HepG2 (cell line): ENCODE measurements at regions not wholly inside any gene's neighbourhood (a gene's known extent, or its start where the extent isn't known, plus 50 kb on each side); places are given as distances from the start of the nearest gene placed in this dataset.

Source experiments
- ATAC-seq: fragments of 200-7000 bp; cut with Tn5 transposase; 3 replicates; pipeline ENCODE4 v1.9.1; 2020; ENCODE audit warnings: mild to moderate bottlenecking, moderate library complexity
- BruUV-seq: library from RNA; stranded (reverse); fragments of 400-500 nt; replicated peaks from 2 replicates; lab custom pipeline; 2021; lab: Mats Ljungman, UMichigan
- CTCF ChIA-PET: fragments of 300-600 bp; formaldehyde crosslinking; extraction: SDS; loops from one replicate; lab custom pipeline; 2021; ENCODE audit warnings: low total read pairs, inconsistent platforms, low intra/inter-chr PET ratio; lab: Yijun Ruan, JAX
- POLR2A ChIA-PET: fragments of 350-600 bp; sonication (Branson Sonifier 250); formaldehyde crosslinking; loops from one replicate; lab custom pipeline; 2020; ENCODE audit warnings: antibody characterized with exemption, inconsistent platforms; lab: Yijun Ruan, JAX
- DNase-seq: peaks from one replicate; pipeline ENCODE4 v3.0.0-alpha.2; 2015; ENCODE audit warnings: low spot score
- FAIRE-seq: peaks from 3 replicates; lab custom pipeline; 2011; peaks lifted over from hg19 to GRCh38; lab: Jason Lieb, UNC
- H2AFZ ChIP-seq: one replicate; pipeline ENCODE4 v1.6.1; 2011; ENCODE audit warnings: low read length, inconsistent platforms
- H3K27ac ChIP-seq: fragments of 300-600 bp; 3 replicates; pipeline ENCODE4 v1.8.0; 2011; ENCODE audit warnings: mixed run types, mild to moderate bottlenecking, mixed read lengths, low read length, inconsistent platforms; ENCODE audit not compliant: insufficient read depth; ENCODE audit errors: extremely low read length
- H3K27me3 ChIP-seq, 2 experiments: fragments of 200-600 bp in 1 of 2; 2 replicates in 1 of 2; 3 replicates in 1 of 2; pipeline versions ENCODE4 v1.6.0 to v1.8.0; 2011; ENCODE audit warnings: low read length in 2 of 2, mild to moderate bottlenecking in 2 of 2, moderate library complexity in 2 of 2, inconsistent platforms in 1 of 2; ENCODE audit not compliant: insufficient read depth in 2 of 2, control insufficient read depth in 1 of 2
- H3K36me3 ChIP-seq, 2 experiments: fragments of 200-600 bp in 1 of 2; replicated peaks in 1 of 2; 2 replicates in 1 of 2; 3 replicates in 1 of 2; pipeline versions ENCODE4 v1.5.1 to v1.8.0; 2011; ENCODE audit warnings: low read length in 2 of 2, inconsistent platforms in 1 of 2; ENCODE audit not compliant: insufficient read depth in 2 of 2, control insufficient read depth in 1 of 2
- H3K4me1 ChIP-seq: 2 replicates; pipeline ENCODE4 v1.5.1; 2012; ENCODE audit warnings: low read length, inconsistent platforms; ENCODE audit not compliant: insufficient read depth
- H3K4me2 ChIP-seq: 2 replicates; pipeline ENCODE4 v1.6.0; 2011; ENCODE audit warnings: low read depth, low read length, inconsistent platforms
- H3K4me3 ChIP-seq, 3 experiments: fragments of 200-600 bp in 1 of 3; sonication (generic), shearing (Covaris generic) in 1 of 3; replicated peaks in 1 of 3; 2 replicates each; pipeline ENCODE4 v1.5.1; 2011 to 2016; ENCODE audit warnings: low read length in 3 of 3, inconsistent platforms in 2 of 3, low read depth in 2 of 3, mild to moderate bottlenecking in 2 of 3, control low read depth in 1 of 3, mixed read lengths in 1 of 3; ENCODE audit not compliant: insufficient read depth in 1 of 3
- H3K79me2 ChIP-seq: one replicate; pipeline ENCODE4 v1.6.1; 2011; ENCODE audit warnings: low read length, inconsistent platforms; ENCODE audit not compliant: insufficient read depth
- H3K9ac ChIP-seq: 2 replicates; pipeline ENCODE4 v1.6.0; 2011; ENCODE audit warnings: mild to moderate bottlenecking, low read depth, low read length, inconsistent platforms; ENCODE audit not compliant: insufficient read depth
- H3K9me3 ChIP-seq: 2 replicates; pipeline ENCODE4 v1.5.1; 2012; ENCODE audit warnings: mild to moderate bottlenecking, low read length
- H4K20me1 ChIP-seq: 2 replicates; pipeline ENCODE4 v1.6.0; 2011; ENCODE audit warnings: inconsistent platforms, mild to moderate bottlenecking, low read length, moderate library complexity; ENCODE audit not compliant: insufficient read depth
- BCL3 ChIP-seq: sonication (generic); formaldehyde crosslinking; IDR thresholded peaks from 2 replicates; pipeline ENCODE4 v1.5.1; 2020; ENCODE audit warnings: mild to moderate bottlenecking, missing genetic modification reagents, moderate library complexity
- CHD2 ChIP-seq: IDR thresholded peaks from 2 replicates; pipeline ENCODE4 v1.6.1; 2011; ENCODE audit warnings: low read depth, low read length, improper control_type of control experiment
- CREM ChIP-seq, 2 experiments: sonication (generic) in 1 of 2; formaldehyde crosslinking in 1 of 2; IDR thresholded peaks; 2 replicates each; pipeline versions ENCODE4 v1.4.0 to v1.6.1; 2016 to 2020; ENCODE audit warnings: antibody characterized with exemption in 1 of 2, mild to moderate bottlenecking in 1 of 2, missing genetic modification reagents in 1 of 2
- HNF4G ChIP-seq, 2 experiments: sonication (generic) in 1 of 2; formaldehyde crosslinking in 1 of 2; IDR thresholded peaks; 2 replicates each; pipeline versions ENCODE4 v1.4.0 to v1.6.1; 2011 to 2020; ENCODE audit warnings: borderline replicate concordance in 2 of 2, low read depth in 2 of 2, mild to moderate bottlenecking in 2 of 2, low read length in 1 of 2, missing genetic modification reagents in 1 of 2, moderate library complexity in 1 of 2
- HOMEZ ChIP-seq: IDR thresholded peaks from 2 replicates; pipeline ENCODE4 v1.6.1; 2016; ENCODE audit warnings: low read depth
- MAFF ChIP-seq: IDR thresholded peaks from 2 replicates; pipeline ENCODE4 v1.6.1; 2011; ENCODE audit warnings: low read depth, low read length, improper control_type of control experiment
- MAFK ChIP-seq, 2 experiments: IDR thresholded peaks in 1 of 2; conservative IDR thresholded peaks in 1 of 2; 2 replicates each; pipeline ENCODE4 v1.6.1; 2011; ENCODE audit warnings: improper control_type of control experiment in 2 of 2, low read length in 2 of 2
- POLR2A ChIP-seq, 2 experiments: IDR thresholded peaks; 2 replicates each; pipeline ENCODE4 v1.6.1; 2011; ENCODE audit warnings: low read depth in 2 of 2, low read length in 2 of 2, mild to moderate bottlenecking in 1 of 2, moderate library complexity in 1 of 2; ENCODE audit not compliant: insufficient read depth in 1 of 2
- RFXAP ChIP-seq: sonication (generic); formaldehyde crosslinking; IDR thresholded peaks from 2 replicates; pipeline ENCODE4 v1.4.0; 2020; ENCODE audit warnings: missing genetic modification reagents, borderline replicate concordance
- TP53 ChIP-seq: sonication (generic); formaldehyde crosslinking; conservative IDR thresholded peaks from 2 replicates; pipeline ENCODE4 v1.4.0; 2020; ENCODE audit warnings: missing genetic modification reagents
- ZNF205 ChIP-seq: IDR thresholded peaks from 2 replicates; pipeline ENCODE4 v1.6.1; 2018; ENCODE audit warnings: missing biosample characterization, missing genetic modification reagents
- ZNF773 ChIP-seq: sonication (generic); formaldehyde crosslinking; IDR thresholded peaks from 2 replicates; pipeline ENCODE4 v1.4.0; 2020; ENCODE audit warnings: missing genetic modification reagents, borderline replicate concordance
- WGBS: methylation state at CpG from one replicate; pipeline ENCODE4 v1.1.6; 2017; ENCODE audit warnings: low lambda C conversion rate; 5-methylcytosine and 5-hydroxymethylcytosine counted together
- in situ Hi-C: cut with HindIII; loops from 2 replicates; pipeline ENCODE4 v1.10.0; 2017; ENCODE audit warnings: low pct_unique_long_range_greater_than_20kb; ENCODE audit not compliant: extremely low pct_ligation_motif_present
- intact Hi-C: fragments of 100-400 bp; cut with micrococcal nuclease; formaldehyde crosslinking; loops from one replicate; pipeline ENCODE4 v1.10.0; 2022; ENCODE audit not compliant: unreplicated experiment
- TF ChIP-seq, protein P1 (sequence below): sonication (generic); formaldehyde crosslinking; IDR thresholded peaks from 2 replicates; pipeline ENCODE4 v1.5.0; 2020; ENCODE audit warnings: missing genetic modification reagents
- TF ChIP-seq, protein P2 (sequence below): sonication (generic); formaldehyde crosslinking; IDR thresholded peaks from 2 replicates; pipeline ENCODE4 v1.8.1; 2023; ENCODE audit warnings: mild to moderate bottlenecking, inconsistent platforms, moderate library complexity, missing genetic modification reagents, borderline replicate concordance

GRCh38 chr14:27945512-27945911, 821.1 kb upstream of the FOXG1 start (continued):
- TF ChIP-seq, protein P1, sequence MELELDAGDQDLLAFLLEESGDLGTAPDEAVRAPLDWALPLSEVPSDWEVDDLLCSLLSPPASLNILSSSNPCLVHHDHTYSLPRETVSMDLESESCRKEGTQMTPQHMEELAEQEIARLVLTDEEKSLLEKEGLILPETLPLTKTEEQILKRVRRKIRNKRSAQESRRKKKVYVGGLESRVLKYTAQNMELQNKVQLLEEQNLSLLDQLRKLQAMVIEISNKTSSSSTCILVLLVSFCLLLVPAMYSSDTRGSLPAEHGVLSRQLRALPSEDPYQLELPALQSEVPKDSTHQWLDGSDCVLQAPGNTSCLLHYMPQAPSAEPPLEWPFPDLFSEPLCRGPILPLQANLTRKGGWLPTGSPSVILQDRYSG (CRISPR knock-in tag): no peak
- TF ChIP-seq POLR2A (IDR thresholded peaks at IDR 0.05; ENCODE audit: insufficient read depth in 1 of 2, low read depth in 2 of 2, low read length in 2 of 2) (no peak), RFXAP (CRISPR knock-in tag) (no peak), HNF4G (IDR thresholded peaks at IDR 0.05; ENCODE audit: borderline replicate concordance, low read depth, low read length) (no peak), HNF4G (CRISPR knock-in tag; IDR thresholded peaks at IDR 0.05; ENCODE audit: borderline replicate concordance, low read depth) (no peak), HOMEZ (CRISPR knock-in tag) (no peak), CHD2 (no peak), ZNF773 (no peak), TP53 (CRISPR knock-in tag) (no peak)
- TF ChIP-seq, protein P2, sequence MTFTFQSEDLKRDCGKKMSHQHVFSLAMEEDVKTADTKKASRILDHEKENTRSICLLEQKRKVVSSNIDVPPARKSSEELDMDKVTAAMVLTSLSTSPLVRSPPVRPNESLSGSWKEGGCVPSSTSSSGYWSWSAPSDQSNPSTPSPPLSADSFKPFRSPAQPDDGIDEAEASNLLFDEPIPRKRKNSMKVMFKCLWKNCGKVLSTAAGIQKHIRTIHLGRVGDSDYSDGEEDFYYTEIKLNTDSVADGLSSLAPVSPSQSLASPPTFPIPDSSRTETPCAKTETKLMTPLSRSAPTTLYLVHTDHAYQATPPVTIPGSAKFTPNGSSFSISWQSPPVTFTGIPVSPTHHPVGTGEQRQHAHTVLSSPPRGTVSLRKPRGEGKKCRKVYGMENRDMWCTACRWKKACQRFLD (CRISPR knock-in tag): no peak

GRCh38 chr14:27958757-27959156, 807.8 kb upstream of the FOXG1 start:
- ATAC-seq: no peak
- peaks cover 94% of the 10 kb centered on the region for H3K9me3 ChIP-seq
- ChIA-PET POLR2A (no interaction called here), CTCF (no interaction called here)
- DNase-seq: no peak
- no peak overlapping the region for H3K9ac ChIP-seq
- no peak overlapping the region for H2AFZ ChIP-seq
- in situ Hi-C loops: no loop called here
- whole genome bisulfite sequencing: 16% methylated on average over 2 of the region's 2 CpGs
- TF ChIP-seq BCL3 (CRISPR knock-in tag) (no peak), ZNF205 (CRISPR knock-in tag) (no peak), CREM (IDR thresholded peaks at IDR 0.05) (no peak), CREM (CRISPR knock-in tag; IDR thresholded peaks at IDR 0.05) (no peak), MAFK (conservative IDR thresholded peaks at IDR 0.05 in 1 of 2, IDR thresholded peaks at IDR 0.05 in 1 of 2; ENCODE audit: low read length in 2 of 2) (peak; percentile 71 to 76; a peak in 3 of 4 replicates), MAFF (peak; percentile 56; the same call in 1 of the 2 replicates)
- H3K27me3 ChIP-seq: no peaks in the 10 kb centered on the region
- no peaks in the 10 kb centered on the region for H3K79me2 ChIP-seq
- H3K4me3 ChIP-seq: no peak overlapping the region
- no peaks in the 10 kb centered on the region for H3K4me1 ChIP-seq
- H3K27ac ChIP-seq: no peak overlapping the region
- no peak for FAIRE-seq
- BruUV-seq: no TSS peak
- intact Hi-C loops: no loop called here
- no peaks in the 10 kb centered on the region for H3K36me3 ChIP-seq
- H3K4me2 ChIP-seq: no peak overlapping the region
- H4K20me1 ChIP-seq: no peaks in the 10 kb centered on the region
